GM12878 (cell line): ENCODE measurements at regions not wholly inside any gene's neighbourhood (a gene's known extent, or its start where the extent isn't known, plus 50 kb on each side); places are given as distances from the start of the nearest gene placed in this dataset.

ENCODE experiments used
- ATAC-seq: fragments of 200-7000 bp; cut with Tn5 transposase; 3 replicates; pipeline ENCODE4 v1.9.1; 2020; ENCODE audit warnings: mild to moderate bottlenecking, moderate library complexity
- BruUV-seq: library from RNA; stranded (reverse); fragments of 400-500 nt; replicated peaks from 2 replicates; lab custom pipeline; 2021; lab: Mats Ljungman, UMichigan
- CTCF ChIA-PET: fragments of 300-600 bp; sonication (Branson Sonifier 250); formaldehyde crosslinking; extraction: SDS; loops from one replicate; lab custom pipeline; 2021; ENCODE audit warnings: inconsistent platforms; lab: Yijun Ruan, JAX
- POLR2A ChIA-PET: fragments of 350-600 bp; formaldehyde crosslinking; extraction: SDS; loops from one replicate; lab custom pipeline; 2021; ENCODE audit warnings: inconsistent platforms; lab: Charles Lee
- RAD21 ChIA-PET: fragments of 300-600 bp; sonication (Branson Sonifier 250); formaldehyde crosslinking; loops from one replicate; lab custom pipeline; 2023; ENCODE audit warnings: antibody characterized with exemption; ENCODE audit not compliant: unreplicated experiment; lab: Charles Lee
- SMC1A ChIA-PET: fragments of 300-600 bp; sonication (Branson Sonifier 250); formaldehyde crosslinking; loops from one replicate; lab custom pipeline; 2023; ENCODE audit not compliant: unreplicated experiment, uncharacterized antibody; lab: Charles Lee
- DNase-seq: peaks from one replicate; pipeline ENCODE4 v3.0.0-alpha.2; 2011; ENCODE audit warnings: low read depth, low spot score
- FAIRE-seq: peaks from 3 replicates; lab custom pipeline; 2011; peaks lifted over from hg19 to GRCh38; lab: Jason Lieb, UNC
- H2AFZ ChIP-seq: 2 replicates; pipeline ENCODE4 v1.6.0; 2011; ENCODE audit warnings: low read depth, low read length, control low read depth; ENCODE audit not compliant: control insufficient read depth
- H3K27ac ChIP-seq: 2 replicates; pipeline ENCODE4 v1.5.1; 2011; ENCODE audit warnings: control low read depth; ENCODE audit not compliant: control insufficient read depth, insufficient read depth
- H3K27me3 ChIP-seq, 2 experiments: replicated peaks in 1 of 2; 2 replicates each; pipeline versions ENCODE4 v1.6.0 to v1.6.1; 2011; ENCODE audit warnings: low read length in 1 of 2; ENCODE audit not compliant: control insufficient read depth in 2 of 2, insufficient read depth in 2 of 2
- H3K36me3 ChIP-seq, 2 experiments: 2 replicates each; pipeline ENCODE4 v1.5.1; 2011; ENCODE audit warnings: low read length in 1 of 2; ENCODE audit not compliant: control insufficient read depth in 2 of 2, insufficient read depth in 2 of 2
- H3K4me1 ChIP-seq: 2 replicates; pipeline ENCODE4 v1.6.1; 2011; ENCODE audit warnings: mild to moderate bottlenecking, low read length, moderate library complexity, mixed read lengths; ENCODE audit not compliant: control insufficient read depth, insufficient read depth
- H3K4me2 ChIP-seq: 2 replicates; pipeline ENCODE4 v1.6.0; 2011; ENCODE audit warnings: control low read depth; ENCODE audit not compliant: control insufficient read depth, insufficient read depth
- H3K4me3 ChIP-seq: fragments of 200-600 bp; sonication (generic); 2 replicates; pipeline ENCODE4 v1.5.1; 2016
- H3K79me2 ChIP-seq: 2 replicates; pipeline ENCODE4 v1.6.0; 2011; ENCODE audit warnings: low read length; ENCODE audit not compliant: control insufficient read depth, insufficient read depth
- H3K9ac ChIP-seq: 2 replicates; pipeline ENCODE4 v1.8.0; 2011; ENCODE audit warnings: low read length, control low read depth, mixed read lengths; ENCODE audit not compliant: control insufficient read depth, insufficient read depth
- H3K9me3 ChIP-seq: replicated peaks from 3 replicates; pipeline ENCODE4 v1.5.1; 2011; ENCODE audit warnings: mild to moderate bottlenecking, low read length; ENCODE audit not compliant: control insufficient read depth, insufficient read depth
- H4K20me1 ChIP-seq: 2 replicates; pipeline ENCODE4 v1.6.0; 2011; ENCODE audit not compliant: control insufficient read depth, insufficient read depth
- POLR2A ChIP-seq: IDR thresholded peaks from 2 replicates; pipeline ENCODE4 v1.6.1; 2011; ENCODE audit warnings: low read depth, mild to moderate bottlenecking, low read length
- STAT3 ChIP-seq: IDR thresholded peaks from 2 replicates; pipeline ENCODE4 v1.6.1; 2011; ENCODE audit warnings: low read depth, low read length, improper control_type of control experiment
- ZNF207 ChIP-seq: fragments of 450-650 bp; IDR thresholded peaks from 2 replicates; pipeline ENCODE4 v1.6.1; 2014; ENCODE audit warnings: antibody characterized with exemption, mild to moderate bottlenecking, borderline replicate concordance
- WGBS: methylation state at CpG from one replicate; pipeline ENCODE4 v1.1.6; 2016; ENCODE audit warnings: low lambda C conversion rate; ENCODE audit not compliant: insufficient replicate concordance, insufficient coverage; ENCODE audit errors: missing lambda C conversion rate; 5-methylcytosine and 5-hydroxymethylcytosine counted together
- in situ Hi-C: fragments of 300-500 bp; cut with MboI; formaldehyde crosslinking; loops from 9 replicates; pipeline ENCODE4 v1.14.3; 2018; ENCODE audit warnings: mixed read lengths
- intact Hi-C: fragments of 100-400 bp; cut with micrococcal nuclease; formaldehyde crosslinking; loops from one replicate; pipeline ENCODE4 v1.14.2; 2022; ENCODE audit not compliant: unreplicated experiment

DNA sequence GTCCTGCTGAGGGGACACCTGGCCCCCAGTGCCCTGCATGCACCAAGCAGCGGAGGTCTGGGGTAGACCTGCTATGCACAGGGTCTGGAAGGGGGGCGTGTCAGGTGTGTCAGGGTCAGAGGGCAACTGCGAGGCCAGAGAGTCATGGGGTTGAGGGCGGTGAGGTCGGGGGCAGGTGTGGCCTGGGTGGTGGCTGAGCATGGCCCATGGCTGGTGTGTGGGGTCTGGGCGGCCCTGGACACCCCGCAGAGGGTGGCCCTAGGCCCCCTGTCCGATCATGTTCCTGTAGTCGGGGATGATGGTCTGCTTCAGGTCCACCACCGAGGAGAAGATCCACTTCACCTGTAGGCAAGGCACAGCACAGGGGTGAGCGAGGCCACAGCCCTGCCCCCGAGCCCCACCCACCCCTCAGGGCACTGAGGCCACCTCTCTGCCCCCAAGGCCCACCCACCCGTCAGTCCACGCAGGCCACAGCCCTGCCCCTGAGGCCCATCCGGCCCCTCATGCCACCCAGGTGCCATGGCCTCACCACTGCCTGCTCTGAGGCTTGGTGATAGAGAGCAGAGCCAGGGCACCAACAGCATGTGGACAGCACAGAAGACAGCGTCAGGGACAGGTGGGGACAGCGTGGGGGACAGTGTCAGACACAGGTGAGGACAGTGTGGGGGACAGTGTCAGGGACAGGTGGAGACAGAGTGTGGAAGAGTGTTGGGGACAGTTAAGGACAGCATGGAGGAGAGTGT, 211.3 kb downstream of the TMEM121 start:
- WGBS = 37% methylated on average over 3 of the region's 17 CpGs
- DNase-seq (no peak), FAIRE-seq (no peak)
- Histone ChIP-seq H3K4me2 (no peak overlapping the region), H3K36me3 (no peaks in the 10 kb centered on the region), H3K9ac (no peak overlapping the region), H3K4me1 (no peaks in the 10 kb centered on the region), H3K27me3 (no peaks in the 10 kb centered on the region), H3K79me2 (no peaks in the 10 kb centered on the region), H3K9me3 (no peaks in the 10 kb centered on the region)
- intact Hi-C loops = no loop called here
- POLR2A ChIA-PET = no interaction called here
- RAD21 ChIA-PET = no interaction called here
- TF ChIP-seq STAT3 (no peak), POLR2A (0 out of 2 replicates have a peak, but pooled peaks have one; percentile 30)
- TF ChIP-seq, all 136 proteins: peak for 1
- no peak overlapping the region for H2AFZ ChIP-seq
- in situ Hi-C loops = no loop called here
- CTCF ChIA-PET = no interaction called here
- no peak for ATAC-seq
- no peak overlapping the region for H3K4me3 ChIP-seq
- no TSS peak for BruUV-seq
- H4K20me1 ChIP-seq = no peaks in the 10 kb centered on the region
- SMC1A ChIA-PET = no interaction called here
- no peak overlapping the region for H3K27ac ChIP-seq

DNA sequence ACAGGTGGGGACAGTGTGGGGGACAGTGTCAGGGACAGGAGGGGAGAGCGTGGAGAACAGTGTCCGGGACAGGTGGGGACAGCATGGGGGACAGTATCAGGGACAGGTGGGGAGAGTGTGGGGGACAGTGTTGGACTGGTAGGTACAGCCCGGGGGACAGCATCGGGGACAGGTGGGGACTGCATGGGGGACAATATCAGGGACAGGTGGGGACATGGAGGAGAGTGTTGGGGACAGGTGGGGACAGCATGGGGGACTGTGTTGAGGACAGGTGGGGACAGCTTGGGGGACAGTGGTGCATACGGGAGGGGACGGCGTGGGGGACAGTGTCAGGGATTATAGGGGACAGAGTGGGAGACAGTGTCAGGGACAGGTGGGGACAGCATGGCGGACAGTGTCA, 212.3 kb downstream of the TMEM121 start:
- RAD21 ChIA-PET = no interaction called here
- Histone ChIP-seq H3K36me3 (no peaks in the 10 kb centered on the region), H3K4me2 (no peak overlapping the region), H3K9ac (no peak overlapping the region), H3K4me1 (no peaks in the 10 kb centered on the region), H3K9me3 (no peaks in the 10 kb centered on the region), H4K20me1 (no peaks in the 10 kb centered on the region), H3K79me2 (no peaks in the 10 kb centered on the region), H3K4me3 (no peak overlapping the region), H3K27me3 (no peaks in the 10 kb centered on the region), H3K27ac (no peak overlapping the region), H2AFZ (no peak overlapping the region)
- DNase-seq = no peak
- in situ Hi-C loops = no loop called here
- TF ChIP-seq ZNF207 = no peak
- TF ChIP-seq POLR2A = 0 out of 2 replicates have a peak, but pooled peaks have one; percentile 50
- no TSS peak for BruUV-seq
- WGBS = 100% methylated on average over 2 of the region's 8 CpGs
- no peak for ATAC-seq
- intact Hi-C loops = no loop called here
- no peak for FAIRE-seq
- POLR2A ChIA-PET = no interaction called here
- CTCF ChIA-PET = no interaction called here
- SMC1A ChIA-PET = no interaction called here
